Suppressor macrophage (primary cell): ENCODE measurements at regions not wholly inside any gene's neighbourhood (a gene's known extent, or its start where the extent isn't known, plus 50 kb on each side); places are given as distances from the start of the nearest gene placed in this dataset.

ENCODE experiments used
- DNase-seq, 4 experiments: peaks; one replicate each; pipeline ENCODE4 v3.0.0-alpha.2; 2020 to 2022

DNA sequence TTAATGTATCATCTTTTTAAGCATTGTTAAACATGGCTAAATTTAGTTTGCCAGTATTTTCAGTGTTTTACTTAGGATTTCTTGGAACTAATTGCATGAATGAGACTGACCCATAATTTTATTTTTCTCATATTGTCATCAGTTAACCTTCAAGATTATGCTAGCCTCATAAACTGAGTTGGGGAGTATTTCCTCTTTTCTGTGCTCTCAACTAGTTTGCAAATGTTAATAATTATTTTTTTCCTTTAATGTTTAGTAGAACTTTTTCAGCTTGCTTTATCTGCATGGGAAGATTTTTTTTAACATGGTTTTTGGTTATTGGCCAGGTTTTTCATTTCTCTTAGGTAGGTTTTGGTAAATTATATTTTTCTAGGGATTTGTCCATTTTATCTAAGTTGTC, 235.4 kb upstream of the SESN3 start:
- no peak for DNase-seq

DNA sequence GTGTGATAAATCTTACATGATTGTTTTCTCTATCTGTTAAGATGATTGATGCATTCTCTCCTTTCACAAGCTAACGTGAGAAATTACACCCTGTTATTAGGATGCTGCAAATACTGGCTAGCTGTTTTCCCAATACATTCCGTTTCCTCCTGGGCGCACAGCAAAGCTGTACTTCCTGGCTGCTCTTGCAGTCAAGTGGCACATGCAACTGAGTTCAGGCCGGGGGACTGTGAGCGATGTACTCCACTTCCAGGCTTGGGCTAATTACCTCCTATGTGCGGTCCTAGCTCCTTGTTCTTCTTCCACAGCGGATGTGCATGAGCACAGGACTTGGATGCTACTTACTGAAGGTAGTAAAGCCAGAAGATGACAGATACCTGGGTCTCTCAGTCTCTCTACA, 234.9 kb upstream of the SESN3 start:
- DNase-seq: no peak

DNA sequence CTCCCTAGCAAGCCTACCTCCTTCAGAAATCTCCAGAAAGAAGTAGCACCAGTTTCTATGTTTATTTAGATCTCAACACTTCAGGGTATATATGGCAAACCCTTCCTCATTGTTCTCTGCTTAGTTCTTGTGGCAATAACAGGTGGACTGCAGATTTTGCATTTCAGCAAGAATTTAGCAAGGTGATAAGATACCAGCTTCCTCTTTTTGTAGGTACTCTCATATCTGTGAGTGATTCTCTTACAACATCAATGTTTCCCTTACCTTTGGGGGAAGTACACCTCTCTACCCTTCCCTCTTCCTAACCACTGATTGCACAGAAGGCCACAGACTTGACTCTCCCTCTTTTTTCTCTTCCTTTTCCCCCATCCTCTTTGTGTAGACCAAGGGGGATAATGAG, 230.9 kb upstream of the SESN3 start:
- DNase-seq: no peak

DNA sequence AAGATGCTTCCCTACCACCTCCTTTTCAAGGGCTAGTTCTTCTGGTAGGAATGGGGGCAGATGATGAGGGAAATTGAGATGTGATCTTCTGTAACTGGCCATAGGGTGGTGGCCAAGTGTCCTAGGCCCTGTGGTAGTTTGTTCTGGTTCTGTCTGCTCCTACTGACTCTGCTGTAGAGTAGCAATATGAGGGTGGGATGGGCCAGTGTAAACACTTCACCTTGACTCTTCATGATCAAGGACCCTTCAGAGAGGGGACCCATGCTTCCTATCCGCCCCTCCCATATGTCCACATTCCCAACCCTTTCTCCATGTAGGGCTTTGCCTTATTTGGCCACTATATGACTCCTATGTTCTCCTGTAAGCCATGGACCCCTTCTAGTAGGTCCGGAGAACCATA, 230.3 kb upstream of the SESN3 start:
- DNase-seq: no peak

DNA sequence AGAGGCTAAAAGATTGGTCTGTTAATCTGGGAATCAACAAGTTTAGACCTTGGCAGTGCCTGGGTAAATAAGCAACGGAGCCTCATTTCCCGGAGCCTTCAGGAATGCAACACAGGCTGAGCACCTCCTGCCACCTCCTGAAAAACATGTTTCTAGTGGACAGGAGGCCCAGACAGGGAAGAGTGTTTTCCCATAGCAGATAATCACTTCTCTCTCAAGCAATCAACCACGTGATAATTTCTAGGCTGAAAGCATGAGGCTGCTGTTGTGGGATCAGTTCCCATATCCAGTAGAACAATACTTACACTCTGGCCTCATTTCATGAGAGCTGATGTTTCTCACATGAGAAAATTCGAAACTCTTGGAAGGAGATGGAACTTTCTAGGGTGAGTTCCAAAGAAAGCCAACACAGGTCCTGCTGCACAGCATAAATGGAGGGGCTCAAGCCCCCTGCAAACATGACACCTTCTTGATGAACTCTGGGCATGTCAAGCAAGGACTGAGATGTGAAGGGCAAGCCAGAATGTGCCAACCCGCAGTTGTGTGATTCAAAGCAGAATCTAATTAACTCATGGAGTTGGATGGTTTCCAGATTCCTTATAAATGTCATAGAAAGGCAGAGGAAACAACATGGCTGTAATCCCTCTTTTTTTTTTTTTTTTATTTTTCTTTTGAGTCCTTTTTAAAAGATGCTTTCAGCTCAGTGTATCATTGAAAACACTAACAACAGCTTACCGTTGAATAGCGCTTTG, 228.5 kb upstream of the SESN3 start:
- no peak for DNase-seq

DNA sequence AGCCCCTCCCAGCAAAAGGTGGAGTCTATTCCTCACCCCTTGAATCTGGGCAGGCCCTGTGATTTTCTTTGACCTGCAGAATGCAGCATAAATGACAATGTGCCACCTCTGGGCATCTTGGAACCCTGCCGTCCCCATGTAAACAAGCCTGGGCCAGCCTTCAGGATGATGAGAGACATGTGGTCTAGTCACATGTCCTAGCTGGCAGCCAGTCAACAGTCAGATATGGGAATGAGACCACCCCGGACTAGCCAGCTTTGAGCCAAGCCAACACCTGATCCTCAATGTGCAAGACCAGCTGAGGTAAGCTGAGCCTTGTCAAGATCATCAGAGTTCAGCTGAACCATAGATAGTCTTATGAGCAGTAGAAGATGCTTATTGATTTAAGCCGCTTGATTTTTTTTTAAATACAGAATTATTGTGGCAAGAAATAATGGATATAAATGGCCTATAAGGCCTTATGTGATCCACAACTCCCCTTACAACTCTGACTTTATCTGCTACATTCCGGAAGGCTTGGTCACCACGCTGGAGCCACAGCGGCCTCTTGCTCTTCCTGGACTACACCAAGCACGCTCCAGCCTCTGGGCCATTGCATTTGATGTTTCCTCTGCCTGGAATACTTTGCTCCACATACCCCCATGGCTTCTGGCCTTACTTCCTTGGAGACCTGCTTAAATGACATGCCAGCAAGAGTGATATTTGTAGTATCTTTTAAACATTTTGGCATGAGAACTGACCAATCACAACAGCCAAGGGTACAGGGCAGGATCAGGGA, 225.9 kb upstream of the SESN3 start:
- DNase-seq: no peak

DNA sequence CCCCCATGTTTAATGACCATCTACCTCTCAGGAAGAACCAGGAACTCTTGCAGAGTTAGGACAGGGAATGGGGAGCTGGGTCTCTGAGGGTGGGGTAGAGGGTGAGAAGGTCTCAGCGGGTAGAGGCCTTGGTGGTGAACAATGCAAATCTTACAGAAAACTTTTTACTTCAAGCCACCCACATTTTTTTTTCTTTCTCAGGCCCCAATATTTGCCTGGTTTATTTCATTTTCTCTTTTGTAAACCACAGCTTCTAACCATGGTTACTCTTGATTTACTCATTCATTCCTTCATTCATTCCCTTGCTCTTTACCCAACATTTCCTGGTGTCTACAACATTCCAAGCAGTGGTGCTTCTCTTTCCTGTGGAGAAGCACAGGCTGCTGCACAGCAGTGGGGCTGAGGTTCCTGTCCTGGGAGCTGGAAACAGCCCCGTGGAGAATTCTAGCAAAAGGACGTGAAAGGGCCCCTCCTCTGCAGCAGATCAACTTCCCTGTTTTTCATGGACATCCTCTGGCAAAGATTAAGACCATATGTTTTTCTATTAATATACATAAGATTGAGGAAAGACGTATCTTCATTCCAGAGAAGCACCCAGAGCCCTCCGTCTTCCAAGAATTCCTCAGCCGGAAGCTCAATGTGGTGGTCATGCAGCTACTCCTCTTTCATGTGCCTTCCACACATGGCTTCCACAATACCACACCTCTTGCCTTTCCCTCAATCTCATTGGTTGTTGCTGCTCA, 224.4 kb upstream of the SESN3 start:
- peak; percentile 23 to 44 (median 34) for DNase-seq

DNA sequence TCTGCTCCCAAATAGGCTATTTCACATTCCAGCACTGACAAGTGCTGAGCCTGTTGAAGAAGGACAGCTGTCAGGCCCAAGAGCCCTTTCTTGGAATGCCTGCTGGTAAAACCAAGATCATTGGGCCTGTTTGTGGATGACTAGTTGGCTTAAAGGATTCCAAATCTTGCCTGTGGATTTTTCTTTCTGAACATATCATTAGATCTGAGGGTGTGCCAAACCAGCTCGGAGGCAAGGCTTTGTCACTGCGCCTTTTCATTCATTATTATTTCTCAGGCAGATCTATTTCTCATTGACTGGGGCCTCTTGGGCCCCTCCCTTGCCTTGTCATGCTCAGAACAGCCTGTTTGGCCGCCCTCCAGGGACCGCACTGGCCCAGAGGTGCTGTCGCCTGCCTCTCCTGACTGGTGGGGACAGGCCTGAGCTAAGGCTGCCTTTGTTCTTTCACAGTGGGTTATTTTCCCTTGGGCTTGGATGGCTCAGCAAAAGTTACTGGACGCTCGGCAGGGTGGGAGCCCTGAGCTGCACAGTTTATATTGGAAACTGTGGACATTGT, 222.7 kb upstream of the SESN3 start:
- DNase-seq: no peak

DNA sequence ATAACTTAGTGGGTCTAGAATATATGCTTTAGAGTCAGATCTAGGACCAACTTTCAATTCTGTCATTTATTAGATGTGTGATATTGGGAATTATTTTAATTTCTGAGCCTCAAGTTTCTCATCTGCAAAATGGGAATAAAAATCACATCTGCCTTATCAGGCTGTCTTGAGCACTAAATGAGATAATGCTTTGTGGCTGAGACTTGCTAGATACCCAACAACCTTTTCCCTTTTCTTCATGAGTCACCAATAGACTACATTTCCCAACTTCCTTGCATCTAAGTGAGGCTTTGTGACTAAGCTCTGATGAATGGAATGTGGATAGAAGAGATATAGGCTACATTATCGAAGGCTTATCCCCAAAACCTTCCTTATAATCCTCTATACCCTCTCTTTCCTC, 220.7 kb upstream of the SESN3 start:
- DNase-seq: peak in 3 of 4 experiments; percentile 15 to 61 (median 57)

DNA sequence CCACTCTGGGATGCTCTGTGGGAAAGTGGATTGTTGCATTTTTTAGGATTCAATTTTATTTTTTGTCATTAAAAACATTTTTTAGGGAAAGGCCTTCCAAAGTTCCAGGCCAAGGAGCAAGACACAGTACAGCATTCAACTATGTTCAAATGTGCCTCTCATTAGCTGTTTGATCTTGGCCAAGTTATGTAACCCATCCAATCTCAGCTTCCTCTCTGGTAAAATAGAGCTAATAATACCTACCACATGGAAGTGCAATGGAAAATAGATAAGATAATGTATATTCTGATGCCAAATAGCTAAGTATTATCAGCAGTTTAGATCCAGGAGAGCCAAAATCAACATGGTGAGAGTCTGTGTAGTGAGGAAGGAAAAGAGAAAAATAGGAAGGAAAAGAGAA, 220.3 kb upstream of the SESN3 start:
- no peak for DNase-seq

DNA sequence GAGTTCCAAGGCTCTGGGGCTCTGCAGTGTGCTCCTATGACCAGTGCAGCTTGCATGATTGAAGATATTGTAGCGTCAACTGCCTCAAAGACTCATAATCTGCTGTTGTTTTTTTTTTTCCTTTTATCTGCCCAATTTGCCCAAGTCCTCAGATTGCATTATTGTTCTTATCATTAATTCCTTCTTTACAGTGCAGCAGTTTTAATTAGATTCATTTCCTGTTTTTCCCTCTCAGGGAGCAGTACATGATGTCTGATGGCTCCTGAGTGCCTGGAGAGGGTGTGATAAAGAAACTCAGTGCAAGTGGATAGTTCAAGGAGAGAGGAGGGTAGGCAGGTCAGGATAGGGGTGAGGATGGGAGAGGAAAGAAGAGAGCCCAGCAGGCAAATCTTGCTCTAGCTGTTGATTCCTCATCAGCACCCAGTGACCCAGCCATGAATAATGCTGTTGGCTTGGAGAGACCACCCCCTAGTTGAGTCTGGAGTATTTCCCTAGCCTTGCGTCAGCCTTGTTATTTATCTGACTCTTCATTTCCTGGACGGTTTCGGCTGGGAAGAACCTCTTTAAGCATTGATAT, 219.6 kb upstream of the SESN3 start:
- DNase-seq: no peak

DNA sequence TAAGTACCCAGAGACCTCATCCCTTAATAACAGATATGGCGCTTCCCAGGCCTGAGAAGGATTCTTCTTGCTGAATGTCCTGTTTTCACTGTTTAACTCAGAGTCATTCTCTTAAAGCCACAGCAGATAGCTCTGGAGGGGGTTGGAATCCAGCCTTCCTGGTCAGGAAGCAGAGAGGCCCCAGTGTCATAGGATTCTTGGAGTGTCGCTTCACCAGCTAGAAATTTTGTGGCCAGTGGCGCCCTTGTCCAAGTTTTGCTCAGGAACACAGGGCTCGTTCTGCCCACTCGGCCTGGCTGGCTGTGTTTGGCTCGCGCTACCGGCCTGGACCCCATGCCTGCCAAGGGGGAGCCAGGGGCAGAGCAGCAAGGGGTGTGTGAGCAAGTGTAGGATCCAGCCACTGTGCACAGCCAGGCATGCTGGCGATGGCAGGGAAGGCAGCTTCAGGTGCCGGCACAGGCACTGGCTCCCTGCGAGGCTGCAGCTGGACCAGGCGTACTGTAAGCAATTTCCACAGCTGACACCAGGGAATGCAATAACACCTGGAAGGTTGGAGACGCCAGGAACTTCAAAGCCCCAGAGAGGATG, 214.8 kb upstream of the SESN3 start:
- DNase-seq: no peak

DNA sequence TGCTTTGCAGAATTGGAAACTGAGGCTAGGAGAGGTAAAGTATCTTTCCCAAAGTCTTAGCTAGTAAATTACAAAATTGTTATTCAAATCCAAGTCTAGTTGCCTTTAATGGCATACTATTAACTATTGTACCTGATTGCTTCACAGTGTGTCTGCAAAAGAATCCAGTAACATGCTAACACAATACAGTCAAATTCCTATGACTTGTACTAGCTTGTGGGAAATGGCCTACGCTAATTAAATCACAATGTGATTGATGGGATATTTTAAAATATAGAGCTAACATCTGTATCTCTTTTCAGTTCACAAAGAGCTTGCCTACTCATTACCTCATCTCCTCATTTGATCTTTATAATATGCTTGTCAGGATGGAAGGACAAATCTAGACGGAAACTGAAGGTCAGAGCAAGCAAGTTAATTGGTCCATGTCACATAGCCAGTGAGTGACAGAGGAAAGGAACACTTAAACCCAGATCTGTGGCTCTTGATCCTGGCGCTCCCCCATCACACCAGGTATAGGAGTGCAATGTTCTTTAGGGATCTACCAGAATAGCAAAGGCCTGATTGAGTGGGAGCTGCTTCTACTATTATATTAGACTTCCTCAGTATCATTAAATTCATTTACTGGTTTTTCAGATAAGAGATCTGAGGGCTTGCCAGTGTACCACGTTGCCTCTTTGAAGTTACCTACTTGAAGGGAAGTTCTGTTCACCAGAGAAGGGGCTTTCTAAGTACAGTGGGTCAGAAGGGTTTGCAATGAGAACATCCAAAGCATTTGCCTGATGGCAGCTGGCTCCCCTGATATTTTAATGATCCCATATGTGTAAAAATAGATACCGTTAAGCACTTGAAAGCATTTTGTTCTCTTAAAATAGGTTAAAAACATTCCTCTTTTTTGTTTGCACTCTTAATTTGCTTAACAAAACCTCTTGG, 213.6 kb upstream of the SESN3 start:
- no peak for DNase-seq

DNA sequence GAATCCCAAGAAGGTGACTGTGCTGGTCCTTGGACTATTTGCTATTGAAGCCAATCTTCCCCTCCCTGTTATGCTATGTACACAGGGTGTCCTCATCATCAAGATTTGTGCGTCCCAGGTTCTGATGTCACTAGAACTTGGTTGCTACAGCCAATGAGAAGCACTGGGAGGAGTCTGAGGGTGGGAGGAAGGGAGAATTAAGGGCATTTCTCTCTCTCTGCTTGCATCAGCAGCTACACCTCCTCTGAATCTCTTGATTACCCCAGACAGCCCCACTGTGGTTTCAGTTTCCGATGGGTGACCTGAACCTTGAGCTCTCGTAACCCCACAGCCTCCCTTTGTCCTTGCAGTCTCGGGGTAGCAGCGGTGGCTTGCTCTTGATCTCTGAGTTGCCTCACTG, 212.4 kb upstream of the SESN3 start:
- DNase-seq: no peak

DNA sequence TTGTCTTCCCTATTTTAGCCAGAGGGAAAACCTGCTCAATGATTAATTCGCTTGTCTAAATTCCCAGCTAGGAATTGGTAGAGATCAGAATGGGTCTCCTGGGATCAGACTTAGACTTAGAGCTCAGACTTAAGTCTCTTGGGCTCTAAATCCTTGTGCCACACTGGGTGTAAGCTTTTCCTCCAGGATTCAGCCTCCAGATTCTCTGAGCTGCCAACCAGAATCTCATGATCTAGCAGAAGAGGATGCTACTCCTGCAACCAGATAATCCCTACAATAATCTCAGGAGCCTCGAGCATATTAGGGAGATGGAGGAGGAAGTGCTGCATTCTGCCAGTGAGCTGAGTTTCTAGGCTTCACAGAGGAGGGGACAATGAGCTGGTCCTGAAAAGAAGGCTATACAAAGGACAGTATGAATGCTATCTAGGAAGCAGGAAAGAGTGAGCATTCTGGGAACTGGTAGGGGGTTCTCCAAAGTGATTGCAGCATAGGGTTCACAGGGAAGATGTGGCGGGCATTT, 211.6 kb upstream of the SESN3 start:
- no peak for DNase-seq

DNA sequence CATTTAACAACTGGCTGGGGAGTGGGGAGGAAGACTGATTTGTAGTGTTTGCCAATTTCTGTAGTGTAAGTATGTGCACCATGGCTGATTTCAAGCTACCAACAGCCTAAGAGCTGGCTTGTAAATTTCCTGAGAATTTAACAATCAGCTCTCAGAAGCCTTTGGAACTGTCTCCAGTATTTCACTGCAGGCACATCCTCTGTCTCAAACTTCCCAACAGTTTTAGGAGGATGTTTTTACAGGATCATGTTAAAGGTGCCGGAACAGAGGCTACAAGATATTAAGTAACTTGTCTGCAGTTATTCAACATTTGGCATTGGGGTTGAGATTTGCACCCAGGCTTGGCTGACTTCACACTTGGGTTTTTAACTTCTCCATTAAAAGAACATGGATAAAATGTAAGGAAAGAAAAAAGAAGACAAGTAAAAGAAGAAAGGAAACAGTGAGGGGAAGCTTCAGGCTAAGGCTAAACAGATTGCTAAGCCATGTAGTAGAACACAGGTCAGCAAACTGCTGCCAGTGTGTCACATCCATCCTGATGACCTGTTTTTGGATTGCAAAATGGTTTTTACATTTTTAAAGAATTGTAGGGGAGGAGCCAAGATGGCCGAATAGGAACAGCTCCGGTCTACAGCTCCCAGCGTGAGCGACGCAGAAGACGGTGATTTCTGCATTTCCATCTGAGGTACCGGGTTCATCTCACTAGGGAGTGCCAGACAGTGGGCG, 204.8 kb upstream of the SESN3 start:
- DNase-seq: no peak

DNA sequence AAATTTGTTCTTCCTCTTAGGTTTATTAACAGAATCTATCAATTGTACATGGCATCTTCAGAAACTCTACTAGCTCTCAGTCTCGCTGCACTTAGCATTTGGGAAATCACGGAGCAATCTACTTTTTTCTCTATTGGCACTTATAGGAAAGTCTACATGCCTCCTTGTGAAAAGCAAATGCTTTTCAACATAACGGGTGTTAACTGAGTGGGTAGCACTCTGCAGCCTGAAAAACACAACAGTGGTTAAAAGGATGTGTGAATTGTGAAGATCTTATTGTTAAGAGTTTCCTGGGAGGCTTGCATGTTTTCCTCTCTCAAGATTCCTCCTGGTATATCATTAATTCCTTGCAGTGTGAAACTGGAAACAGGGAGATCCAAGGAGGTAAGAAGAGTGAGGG, 204.2 kb upstream of the SESN3 start:
- DNase-seq: no peak

DNA sequence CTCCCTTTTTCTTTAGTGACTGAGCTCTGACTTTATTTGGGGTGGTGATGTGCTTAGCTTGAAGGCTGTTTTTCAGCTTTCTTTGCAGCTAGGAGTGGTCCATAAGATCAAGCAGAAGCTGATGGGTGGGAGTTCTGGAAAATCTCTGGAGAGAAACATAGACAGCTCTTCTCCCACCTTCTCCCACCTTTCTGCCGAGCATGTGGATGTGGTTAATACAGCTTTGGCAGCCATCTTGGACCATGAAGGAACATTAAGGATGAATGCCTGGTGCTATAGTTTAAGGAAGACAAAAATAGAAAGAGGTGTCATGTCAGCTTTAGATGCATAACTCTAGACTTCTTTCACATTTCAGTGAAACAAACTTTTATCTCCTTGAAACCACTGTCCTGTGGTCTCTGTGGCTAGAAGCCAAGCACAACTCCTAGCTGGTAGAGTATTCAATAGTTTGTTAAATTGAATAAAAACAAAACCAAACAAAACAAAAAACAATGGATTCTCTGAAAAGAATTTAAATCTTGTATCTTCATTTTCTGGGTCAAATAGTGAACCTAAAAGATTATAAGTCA, 203.6 kb upstream of the SESN3 start:
- DNase-seq: no peak

DNA sequence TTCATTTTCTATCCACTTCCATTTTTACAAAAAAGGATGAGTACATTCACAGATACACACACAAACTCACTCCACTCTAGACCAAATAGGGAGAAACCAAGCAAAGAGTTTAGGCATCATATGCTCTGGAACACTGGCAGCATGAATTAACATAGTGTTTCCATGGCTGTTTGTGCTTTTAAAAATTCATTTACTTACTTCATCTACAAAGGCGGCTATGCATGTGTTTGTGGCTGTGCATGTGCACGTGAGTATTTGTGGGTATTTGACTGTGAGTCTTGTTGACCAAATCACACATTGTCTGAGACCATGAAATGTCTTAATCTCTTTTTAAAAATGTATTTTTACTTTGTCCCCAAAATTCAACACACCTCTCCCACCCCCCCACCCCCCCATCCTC, 203.0 kb upstream of the SESN3 start:
- no peak for DNase-seq
